ENCODE measurements at regions not wholly inside any gene's neighbourhood (a gene's known extent, or its start where the extent isn't known, plus 50 kb on each side); places are given as distances from the start of the nearest gene placed in this dataset.
A peak's percentile ranks its signal among the peaks of the same experiment; 100 is the strongest.

- intact Hi-C loops (cut with micrococcal nuclease) = no loop called here
- H3K27ac Mint-ChIP-seq = no peak overlapping the region
- ChIA-PET CTCF (interaction anchor here (1.2 kb wide), 1 partner anchor 9 kb away, joined by 4 read pairs; no protein-coding TSS in a partner anchor), POLR2A (interaction anchor here (0.8 kb wide), 2 partner anchors 11 to 13 kb away, joined by 3 to 4 read pairs; no protein-coding TSS in a partner anchor)
- TF ChIP-seq CTCF (IDR thresholded peaks at IDR 0.05) = no peak
- peaks cover 37% of the 10 kb centered on the region for H3K4me1 Mint-ChIP-seq (ENCODE audit: low read depth)
- no peak overlapping the region for H3K4me3 Mint-ChIP-seq
- H3K36me3 Mint-ChIP-seq (ENCODE audit: low read depth) = peaks cover 2% of the 10 kb centered on the region
- no peak for ATAC-seq
- no peaks in the 10 kb centered on the region for H3K27me3 Mint-ChIP-seq
- no peak for DNase-seq
- H3K9me3 Mint-ChIP-seq = peaks cover 4% of the 10 kb centered on the region
Observed at GRCh38 chr6:14722001-14722562, 523.8 kb upstream of the JARID2 start.

- Mint-ChIP-seq H3K9me3 (peaks cover 5% of the 10 kb centered on the region), H3K36me3 (ENCODE audit: low read depth) (peaks cover 2% of the 10 kb centered on the region), H3K27ac (peak overlapping the region; percentile 46), H3K4me1 (ENCODE audit: low read depth) (peaks cover 37% of the 10 kb centered on the region), H3K27me3 (no peaks in the 10 kb centered on the region), H3K4me3 (no peak overlapping the region)
- ATAC-seq (peak; percentile 77), DNase-seq (no peak)
- POLR2A ChIA-PET = interaction anchor here (0.8 to 1.6 kb wide), 2 partner anchors 9 to 13 kb away, joined by 3 to 4 read pairs; no protein-coding TSS in a partner anchor
- no peak for TF ChIP-seq CTCF (IDR thresholded peaks at IDR 0.05)
- intact Hi-C loops (cut with micrococcal nuclease) = no loop called here
- CTCF ChIA-PET = interaction anchor here (1.2 kb wide), 1 partner anchor 9 kb away, joined by 4 read pairs; no protein-coding TSS in a partner anchor
Observed at GRCh38 chr6:14722704-14723103, 523.2 kb upstream of the JARID2 start.

GRCh38 chr6:14723535-14724086 is 522.3 kb upstream of the JARID2 start:
- Mint-ChIP-seq H3K27ac (no peak overlapping the region), H3K4me1 (ENCODE audit: low read depth) (peaks cover 46% of the 10 kb centered on the region), H3K9me3 (peaks cover 5% of the 10 kb centered on the region), H3K27me3 (no peaks in the 10 kb centered on the region), H3K4me3 (no peak overlapping the region), H3K36me3 (ENCODE audit: low read depth) (peaks cover 2% of the 10 kb centered on the region)
- no peak for DNase-seq
- ATAC-seq = no peak
- ChIA-PET CTCF (interaction anchor here (1.9 kb wide), 1 partner anchor 13 kb away, joined by 7 read pairs; no protein-coding TSS in a partner anchor), POLR2A (interaction anchor here (1.6 kb wide), 1 partner anchor 9 kb away, joined by 3 read pairs; no protein-coding TSS in a partner anchor)
- intact Hi-C loops (cut with micrococcal nuclease) = no loop called here
- no peak for TF ChIP-seq CTCF (IDR thresholded peaks at IDR 0.05)

- ChIA-PET POLR2A (no interaction called here), CTCF (interaction anchor here (1.9 kb wide), 1 partner anchor 14 kb away, joined by 7 read pairs; no protein-coding TSS in a partner anchor)
- Mint-ChIP-seq H3K27me3 (no peaks in the 10 kb centered on the region), H3K36me3 (ENCODE audit: low read depth) (peaks cover 6% of the 10 kb centered on the region), H3K4me1 (ENCODE audit: low read depth) (peaks cover 53% of the 10 kb centered on the region), H3K4me3 (no peak overlapping the region), H3K27ac (no peak overlapping the region), H3K9me3 (peaks cover 5% of the 10 kb centered on the region)
- ATAC-seq = no peak
- DNase-seq = no peak
- no peak for TF ChIP-seq CTCF (IDR thresholded peaks at IDR 0.05)
- intact Hi-C loops (cut with micrococcal nuclease) = no loop called here
Observed at GRCh38 chr6:14724549-14724948, 521.3 kb upstream of the JARID2 start.

GRCh38 chr6:14726816-14727493 is 518.9 kb upstream of the JARID2 start:
- DNase-seq (no peak), ATAC-seq (no peak)
- POLR2A ChIA-PET = no interaction called here
- Mint-ChIP-seq H3K36me3 (ENCODE audit: low read depth) (peaks cover 20% of the 10 kb centered on the region), H3K4me3 (no peak overlapping the region), H3K9me3 (peaks cover 5% of the 10 kb centered on the region), H3K4me1 (ENCODE audit: low read depth) (peaks cover 67% of the 10 kb centered on the region), H3K27ac (peak overlapping the region; percentile 30), H3K27me3 (no peaks in the 10 kb centered on the region)
- intact Hi-C loops (cut with micrococcal nuclease) = no loop called here
- TF ChIP-seq CTCF (IDR thresholded peaks at IDR 0.05) = no peak
- CTCF ChIA-PET = interaction anchor here (2.6 kb wide), 1 partner anchor 16 kb away, joined by 8 read pairs; no protein-coding TSS in a partner anchor
